ENCODE measurements at regions not wholly inside any gene's neighbourhood (a gene's known extent, or its start where the extent isn't known, plus 50 kb on each side); places are given as distances from the start of the nearest gene placed in this dataset.
"Not testable (repeated sequence)": the region's sequence is repeated elsewhere in the genome, so short reads cannot be mapped to it uniquely, and the experiment has no call there.

DNA sequence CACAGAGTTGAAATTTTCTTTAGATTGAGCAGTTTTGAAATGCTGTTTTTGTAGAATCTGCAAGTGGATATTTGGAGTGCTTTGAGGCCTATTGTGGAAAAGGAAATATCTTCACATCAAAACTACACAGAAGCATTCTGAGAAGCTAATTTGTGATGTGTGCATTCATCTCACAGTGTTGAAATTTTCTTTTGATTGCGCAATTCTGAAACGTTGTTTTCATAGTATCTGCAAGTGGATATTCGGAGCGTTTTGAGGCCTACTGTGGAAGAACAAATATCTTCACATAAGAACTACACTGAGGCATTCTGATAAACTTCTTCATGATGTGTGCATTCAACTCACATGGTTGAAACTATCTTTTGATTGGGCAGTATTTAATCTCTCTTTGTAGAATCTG is 3143.4 kb upstream of the OR11H1 start:
- DNase-seq; H3K36me3 ChIP-seq (replicated peaks in 1 of 2; ENCODE audit: insufficient read depth in 1 of 2, low read depth in 2 of 2); ATAC-seq; H3K4me3 ChIP-seq; H3K27me3 ChIP-seq; H3K4me1 ChIP-seq; H3K27ac ChIP-seq; intact Hi-C loops (cut with DNase I): not testable (repeated sequence)
- H3K9me3 ChIP-seq: peaks cover 0 to 17% (median 0%) of the 10 kb centered on the region in 3 donors
- 70 to 77% methylated on average over 4 of the region's 4 CpGs for WGBS, 2 donors

DNA sequence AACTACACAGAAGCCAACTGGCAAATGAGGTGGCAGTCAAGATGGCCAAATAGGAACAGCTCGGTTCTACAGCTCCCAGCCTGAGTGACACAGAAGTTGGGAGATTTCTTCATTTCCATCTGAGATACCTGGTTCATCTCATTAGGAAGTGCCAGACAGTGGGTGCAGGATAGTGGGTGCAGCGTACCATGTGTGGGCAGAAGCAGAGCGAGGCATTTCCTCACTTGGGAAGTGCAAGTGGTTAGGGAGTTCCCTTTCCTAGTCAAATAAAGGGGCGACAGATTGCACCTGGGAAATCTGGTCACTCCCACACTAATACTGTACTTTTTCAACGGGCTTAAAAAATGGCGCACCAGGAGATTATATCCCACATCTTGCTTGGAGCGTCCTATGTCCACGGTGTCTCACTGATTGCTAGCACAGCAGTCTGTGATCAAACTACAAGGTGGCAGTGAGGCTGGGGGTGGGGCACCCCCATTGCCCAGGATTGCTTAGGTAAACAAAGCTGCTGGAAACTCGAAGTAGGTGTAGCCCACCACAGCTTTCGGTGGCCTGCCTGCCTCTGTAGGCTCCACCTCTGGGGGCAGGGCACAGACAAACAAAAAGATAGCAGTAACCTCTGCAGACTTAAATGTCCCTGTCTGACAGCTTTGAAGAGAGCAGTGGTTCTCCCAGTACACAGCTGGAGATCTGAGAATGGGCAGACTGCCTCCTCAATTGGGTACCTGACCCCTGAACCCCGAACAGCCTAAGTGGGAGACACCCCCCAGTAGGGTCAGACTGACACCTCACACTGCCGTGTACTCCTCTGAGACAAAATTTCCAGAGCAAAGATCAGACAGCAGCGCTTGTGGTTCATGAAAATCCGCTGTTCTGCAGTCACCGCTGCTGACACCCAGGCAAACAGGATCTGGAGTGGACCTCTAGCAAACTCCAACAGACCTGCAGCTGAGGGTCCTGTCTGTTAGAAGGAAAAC is 3138.9 kb upstream of the OR11H1 start:
- H3K27me3 ChIP-seq; H3K27ac ChIP-seq; H3K4me1 ChIP-seq; H3K4me3 ChIP-seq; ATAC-seq; intact Hi-C loops (cut with DNase I); H3K36me3 ChIP-seq (replicated peaks in 1 of 2; ENCODE audit: insufficient read depth in 1 of 2, low read depth in 2 of 2): not testable (repeated sequence)
- DNase-seq: peak in 1 of 4 donors; percentile 4
- H3K9me3 ChIP-seq: peaks cover 0 to 17% (median 0%) of the 10 kb centered on the region in 3 donors
- 45 to 59% methylated on average over 15 of the region's 15 CpGs for WGBS, 2 donors

DNA sequence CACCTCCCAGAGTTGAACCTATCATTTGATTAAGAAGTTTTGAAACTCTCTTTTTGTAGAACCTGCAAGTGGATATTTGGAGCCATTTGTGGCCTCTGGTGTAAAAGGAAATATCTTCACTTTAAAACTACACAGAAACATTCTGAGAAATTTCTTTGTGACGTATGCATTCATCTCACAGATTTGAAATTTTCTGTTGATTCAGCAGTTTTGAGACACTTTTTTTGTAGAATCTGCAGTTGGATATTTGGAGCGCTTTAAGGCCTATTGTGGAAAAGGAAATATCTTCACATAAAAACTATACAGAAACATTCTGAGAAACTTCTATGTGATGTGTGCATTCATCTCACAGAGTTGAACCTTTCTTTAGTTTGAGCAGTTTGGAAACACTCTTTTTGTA is 3130.7 kb upstream of the OR11H1 start:
- 58 to 66% methylated on average over 2 of the region's 2 CpGs for WGBS, 2 donors
- H3K27me3 ChIP-seq; H3K4me1 ChIP-seq; ATAC-seq; H3K27ac ChIP-seq; DNase-seq; H3K36me3 ChIP-seq (replicated peaks in 1 of 2; ENCODE audit: insufficient read depth in 1 of 2, low read depth in 2 of 2); H3K9me3 ChIP-seq; H3K4me3 ChIP-seq; intact Hi-C loops (cut with DNase I): not testable (repeated sequence)

DNA sequence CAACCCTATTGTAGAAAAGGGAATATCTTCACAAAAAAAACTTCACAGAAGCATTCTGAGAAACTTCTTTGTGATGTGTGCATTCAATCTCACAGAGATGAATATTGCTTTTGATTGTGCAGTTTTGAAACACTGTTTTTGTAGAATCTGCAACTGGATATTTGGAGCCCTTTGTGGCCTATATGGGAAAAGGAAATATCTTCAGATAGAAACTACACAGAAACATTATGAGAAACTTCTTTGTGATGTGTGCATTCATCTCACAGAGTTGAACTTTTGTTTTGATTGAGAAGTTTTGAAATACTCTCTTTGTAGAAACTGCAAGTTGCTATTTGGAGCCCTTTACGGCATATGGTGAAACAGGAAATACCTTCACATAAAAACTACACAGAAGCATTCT is 3126.1 kb upstream of the OR11H1 start:
- intact Hi-C loops (cut with DNase I); ATAC-seq; H3K4me1 ChIP-seq; H3K9me3 ChIP-seq; H3K27me3 ChIP-seq; DNase-seq; H3K4me3 ChIP-seq; H3K36me3 ChIP-seq (replicated peaks in 1 of 2; ENCODE audit: insufficient read depth in 1 of 2, low read depth in 2 of 2); H3K27ac ChIP-seq: not testable (repeated sequence)
- 49 to 73% methylated on average over 1 of the region's 1 CpG for WGBS, 2 donors

DNA sequence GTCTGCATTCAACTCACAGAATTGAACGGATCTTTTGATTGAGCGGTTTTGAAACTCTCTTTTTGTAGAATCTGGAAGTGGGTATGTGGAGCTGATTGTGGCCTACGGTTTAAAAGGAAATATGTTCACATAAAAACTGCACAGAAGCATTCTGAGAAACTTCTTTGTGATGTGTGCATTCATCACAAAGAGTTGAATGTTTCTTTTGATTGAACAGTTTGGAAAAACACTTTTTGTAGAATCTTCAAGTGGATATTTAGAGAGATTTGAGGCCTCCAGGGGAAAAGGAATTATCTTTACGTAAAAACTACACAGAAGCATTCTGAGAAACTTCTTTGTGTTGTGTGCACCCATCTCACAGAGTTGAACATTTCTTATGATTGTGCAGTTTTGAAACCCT is 3125.5 kb upstream of the OR11H1 start:
- H3K36me3 ChIP-seq (replicated peaks in 1 of 2; ENCODE audit: insufficient read depth in 1 of 2, low read depth in 2 of 2); H3K27ac ChIP-seq; ATAC-seq; H3K9me3 ChIP-seq; intact Hi-C loops (cut with DNase I); H3K27me3 ChIP-seq; H3K4me3 ChIP-seq; H3K4me1 ChIP-seq; DNase-seq: not testable (repeated sequence)
- WGBS, 2 donors: 32 to 35% methylated on average over 4 of the region's 4 CpGs

DNA sequence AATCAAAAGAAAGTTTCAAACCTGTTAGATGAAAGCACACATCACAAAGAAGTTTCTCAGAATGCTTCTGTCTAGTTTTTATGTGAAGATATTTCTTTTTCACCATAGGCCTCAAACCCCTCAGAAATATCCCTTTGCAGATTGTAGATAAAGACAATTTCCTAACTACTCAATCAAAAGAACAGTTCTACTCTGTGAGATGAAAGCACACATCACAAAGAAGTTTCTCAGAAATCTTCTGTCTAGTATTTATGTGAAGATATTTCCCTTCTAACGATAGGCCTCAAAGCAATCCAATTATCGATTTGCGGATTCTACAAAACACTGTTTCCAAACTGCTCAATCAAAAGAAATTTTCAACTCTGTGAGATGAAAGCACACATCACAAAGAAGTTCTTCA is 3092.1 kb upstream of the OR11H1 start:
- H3K36me3 ChIP-seq (replicated peaks in 1 of 2; ENCODE audit: insufficient read depth in 1 of 2, low read depth in 2 of 2); intact Hi-C loops (cut with DNase I); H3K9me3 ChIP-seq; H3K27ac ChIP-seq; ATAC-seq; DNase-seq; H3K27me3 ChIP-seq; H3K4me1 ChIP-seq; H3K4me3 ChIP-seq: not testable (repeated sequence)
- WGBS, 2 donors: 87% methylated on average over 3 of the region's 3 CpGs

All from body of pancreas (tissue), 4 donors.